H9 (cell line): ENCODE measurements at regions not wholly inside any gene's neighbourhood (a gene's known extent, or its start where the extent isn't known, plus 50 kb on each side); places are given as distances from the start of the nearest gene placed in this dataset.

Experiments used
- DNase-seq: peaks from one replicate; pipeline ENCODE4 v3.0.0-alpha.2; 2017
- H2AFZ ChIP-seq: one replicate; pipeline ENCODE4 v1.6.1; 2013; ENCODE audit warnings: mild to moderate bottlenecking, low read length, control low read depth, moderate library complexity
- H2AK5ac ChIP-seq: 2 replicates; pipeline ENCODE4 v1.6.1; 2013; ENCODE audit warnings: low read length, control low read depth, mixed read lengths; ENCODE audit not compliant: insufficient read length
- H2BK120ac ChIP-seq: one replicate; pipeline ENCODE4 v1.6.1; 2013; ENCODE audit warnings: low read depth, mild to moderate bottlenecking, low read length, control low read depth, inconsistent platforms; ENCODE audit not compliant: poor library complexity, severe bottlenecking
- H2BK12ac ChIP-seq: 2 replicates; pipeline ENCODE4 v1.6.1; 2013; ENCODE audit warnings: low read length, control low read depth, mixed read lengths, low read depth; ENCODE audit not compliant: insufficient read length
- H2BK15ac ChIP-seq: 2 replicates; pipeline ENCODE4 v1.6.1; 2013; ENCODE audit warnings: low read depth, low read length, control low read depth
- H2BK20ac ChIP-seq: one replicate; pipeline ENCODE4 v1.6.1; 2013; ENCODE audit warnings: low read depth, mild to moderate bottlenecking, low read length, control low read depth, inconsistent platforms; ENCODE audit not compliant: poor library complexity, severe bottlenecking
- H2BK5ac ChIP-seq: 2 replicates; pipeline ENCODE4 v1.6.1; 2013; ENCODE audit warnings: low read length, control low read depth, mixed read lengths; ENCODE audit not compliant: insufficient read length
- H3K14ac ChIP-seq: 2 replicates; pipeline ENCODE4 v1.6.1; 2013; ENCODE audit warnings: low read length, control low read depth; ENCODE audit not compliant: insufficient read depth
- H3K18ac ChIP-seq: 2 replicates; pipeline ENCODE4 v1.6.1; 2013; ENCODE audit warnings: low read depth, mild to moderate bottlenecking, mixed read lengths, low read length, control low read depth; ENCODE audit not compliant: insufficient read length
- H3K23ac ChIP-seq: 2 replicates; pipeline ENCODE4 v1.6.1; 2013; ENCODE audit warnings: low read length, control low read depth, mixed read lengths, low read depth; ENCODE audit not compliant: insufficient read length
- H3K23me2 ChIP-seq: 2 replicates; pipeline ENCODE4 v1.6.1; 2013; ENCODE audit warnings: low read depth, mild to moderate bottlenecking, mixed read lengths, low read length, control low read depth; ENCODE audit not compliant: insufficient read length, poor library complexity, severe bottlenecking
- H3K27ac ChIP-seq: 2 replicates; pipeline ENCODE4 v1.5.1; 2013; ENCODE audit warnings: low read length, control low read depth, mixed read lengths, low read depth; ENCODE audit not compliant: insufficient read length
- H3K27me3 ChIP-seq: 2 replicates; pipeline ENCODE4 v1.6.1; 2013; ENCODE audit warnings: low read length, control low read depth, inconsistent platforms; ENCODE audit not compliant: insufficient read depth
- H3K4ac ChIP-seq: 2 replicates; pipeline ENCODE4 v1.6.1; 2013; ENCODE audit warnings: low read depth, mild to moderate bottlenecking, control low read depth, inconsistent platforms, low read length, moderate library complexity
- H3K4me1 ChIP-seq: 2 replicates; pipeline ENCODE4 v1.6.1; 2013; ENCODE audit warnings: low read length, control low read depth, inconsistent platforms; ENCODE audit not compliant: insufficient read depth
- H3K4me2 ChIP-seq: 2 replicates; pipeline ENCODE4 v1.6.1; 2013; ENCODE audit warnings: low read length, control low read depth, mixed read lengths; ENCODE audit not compliant: insufficient read length, insufficient read depth
- H3K56ac ChIP-seq: 2 replicates; pipeline ENCODE4 v1.6.1; 2013; ENCODE audit warnings: low read depth, mild to moderate bottlenecking, mixed read lengths, low read length, control low read depth; ENCODE audit not compliant: insufficient read length
- H3K79me1 ChIP-seq: 2 replicates; pipeline ENCODE4 v1.6.1; 2013; ENCODE audit warnings: low read depth, mild to moderate bottlenecking, moderate library complexity, low read length, control low read depth, inconsistent platforms; ENCODE audit not compliant: insufficient read depth, poor library complexity, severe bottlenecking
- H3K79me2 ChIP-seq: 2 replicates; pipeline ENCODE4 v1.6.1; 2013; ENCODE audit warnings: low read length, control low read depth, inconsistent platforms; ENCODE audit not compliant: insufficient read depth
- H3K9ac ChIP-seq: 2 replicates; pipeline ENCODE4 v1.6.1; 2013; ENCODE audit warnings: low read length, control low read depth, mixed read lengths; ENCODE audit not compliant: insufficient read length; ENCODE audit errors: extremely low read depth
- H3K9me3 ChIP-seq: one replicate; pipeline ENCODE4 v1.6.1; 2013; ENCODE audit warnings: low read depth, low read length, inconsistent platforms; ENCODE audit not compliant: control insufficient read depth
- H3T11ph ChIP-seq: one replicate; pipeline ENCODE4 v1.6.1; 2013; ENCODE audit warnings: mild to moderate bottlenecking, low read length, control low read depth, inconsistent platforms
- H4K20me1 ChIP-seq: one replicate; pipeline ENCODE4 v1.6.1; 2013; ENCODE audit not compliant: control insufficient read depth, insufficient read length, insufficient read depth
- H4K5ac ChIP-seq: 2 replicates; pipeline ENCODE4 v1.6.1; 2013; ENCODE audit warnings: low read depth, mild to moderate bottlenecking, mixed read lengths, low read length, control low read depth; ENCODE audit not compliant: insufficient read length
- H4K8ac ChIP-seq: replicated peaks from 2 replicates; pipeline ENCODE4 v1.6.1; 2013; ENCODE audit warnings: low read length, control low read depth, mixed read lengths, low read depth; ENCODE audit not compliant: insufficient read length
- H4K91ac ChIP-seq: 2 replicates; pipeline ENCODE4 v1.6.1; 2013; ENCODE audit warnings: low read depth, mild to moderate bottlenecking, moderate library complexity, mixed read lengths, low read length, control low read depth; ENCODE audit not compliant: insufficient read length
- H3K27ac Mint-ChIP-seq, 3 experiments: 2 replicates in 2 of 3; 3 replicates in 1 of 3; pipeline ENCODE4 v1.8.0; 2020 to 2021; ENCODE audit warnings: mixed read lengths in 3 of 3, mild to moderate bottlenecking in 1 of 3, moderate library complexity in 1 of 3
- H3K27me3 Mint-ChIP-seq: 2 replicates; pipeline ENCODE4 v1.8.0; 2021; ENCODE audit warnings: low read depth, mild to moderate bottlenecking, moderate library complexity, mixed read lengths
- H3K36me3 Mint-ChIP-seq, 3 experiments: 2 replicates in 2 of 3; 3 replicates in 1 of 3; pipeline ENCODE4 v1.8.0; 2020 to 2021; ENCODE audit warnings: low read depth in 3 of 3, mixed read lengths in 3 of 3; ENCODE audit not compliant: insufficient read depth in 1 of 3
- H3K4me1 Mint-ChIP-seq, 2 experiments: 2 replicates each; pipeline ENCODE4 v1.8.0; 2020; ENCODE audit warnings: mixed read lengths in 2 of 2
- H3K4me3 Mint-ChIP-seq, 2 experiments: 2 replicates in 1 of 2; 3 replicates in 1 of 2; pipeline ENCODE4 v1.8.0; 2020 to 2021; ENCODE audit warnings: mild to moderate bottlenecking in 2 of 2, mixed read lengths in 2 of 2, moderate library complexity in 1 of 2
- H3K9me3 Mint-ChIP-seq, 2 experiments: 2 replicates in 1 of 2; 3 replicates in 1 of 2; pipeline ENCODE4 v1.8.0; 2020; ENCODE audit warnings: mild to moderate bottlenecking in 2 of 2, mixed read lengths in 2 of 2, moderate library complexity in 1 of 2
- WGBS: extraction: QIAGEN DNeasy Blood & Tissue Kit; methylation state at CpG from one replicate; pipeline ENCODE4 v1.1.7; 2013; ENCODE audit warnings: missing lambda C conversion rate, low lambda C conversion rate, mixed read lengths; ENCODE audit not compliant: insufficient read length; ENCODE audit errors: extremely low coverage; 5-methylcytosine and 5-hydroxymethylcytosine counted together
- TF ChIP-seq, protein P1 (sequence below): fragments of 200-600 bp; sonication (generic); conservative IDR thresholded peaks from 3 replicates; pipeline ENCODE4 v1.8.0; 2021; ENCODE audit warnings: antibody characterized with exemption, mild to moderate bottlenecking

DNA sequence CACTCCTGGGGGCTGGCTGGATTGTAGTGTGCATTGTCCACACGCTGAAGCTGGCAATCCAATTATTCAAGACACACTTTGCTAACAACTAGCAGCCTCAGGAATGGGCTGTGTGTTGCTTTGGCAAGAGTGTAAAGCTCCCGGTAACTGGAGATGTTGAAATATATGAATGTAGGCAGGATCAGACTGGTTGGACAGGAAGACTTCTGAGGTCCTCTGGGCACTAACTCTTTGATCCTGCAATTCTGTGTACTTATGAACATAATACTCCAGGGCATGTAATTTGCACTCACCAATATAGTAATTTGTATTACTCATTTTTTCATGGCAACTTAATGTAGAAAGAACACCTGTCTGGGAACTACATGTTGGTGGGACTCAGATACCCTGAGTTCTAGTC lies 106.7 kb upstream of the SLC28A3 start:
- no peaks in the 10 kb centered on the region for H3K79me1 ChIP-seq
- H3K14ac ChIP-seq, result no peak overlapping the region
- whole genome bisulfite sequencing, result no CpG with 5 or more reads among the region's 2 CpGs
- TF ChIP-seq, protein P1, sequence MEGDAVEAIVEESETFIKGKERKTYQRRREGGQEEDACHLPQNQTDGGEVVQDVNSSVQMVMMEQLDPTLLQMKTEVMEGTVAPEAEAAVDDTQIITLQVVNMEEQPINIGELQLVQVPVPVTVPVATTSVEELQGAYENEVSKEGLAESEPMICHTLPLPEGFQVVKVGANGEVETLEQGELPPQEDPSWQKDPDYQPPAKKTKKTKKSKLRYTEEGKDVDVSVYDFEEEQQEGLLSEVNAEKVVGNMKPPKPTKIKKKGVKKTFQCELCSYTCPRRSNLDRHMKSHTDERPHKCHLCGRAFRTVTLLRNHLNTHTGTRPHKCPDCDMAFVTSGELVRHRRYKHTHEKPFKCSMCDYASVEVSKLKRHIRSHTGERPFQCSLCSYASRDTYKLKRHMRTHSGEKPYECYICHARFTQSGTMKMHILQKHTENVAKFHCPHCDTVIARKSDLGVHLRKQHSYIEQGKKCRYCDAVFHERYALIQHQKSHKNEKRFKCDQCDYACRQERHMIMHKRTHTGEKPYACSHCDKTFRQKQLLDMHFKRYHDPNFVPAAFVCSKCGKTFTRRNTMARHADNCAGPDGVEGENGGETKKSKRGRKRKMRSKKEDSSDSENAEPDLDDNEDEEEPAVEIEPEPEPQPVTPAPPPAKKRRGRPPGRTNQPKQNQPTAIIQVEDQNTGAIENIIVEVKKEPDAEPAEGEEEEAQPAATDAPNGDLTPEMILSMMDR, result no peak
- H4K91ac ChIP-seq, result no peak overlapping the region
- H3K56ac ChIP-seq, result no peak overlapping the region
- H3K4me1 Mint-ChIP-seq, result no peaks in the 10 kb centered on the region
- no peak for DNase-seq
- H2AK5ac ChIP-seq, result no peak overlapping the region
- H3K23ac ChIP-seq, result no peak overlapping the region
- no peak overlapping the region for H3K27ac ChIP-seq
- no peak overlapping the region for H3K27ac Mint-ChIP-seq
- H3K4me1 ChIP-seq, result no peaks in the 10 kb centered on the region
- H3T11ph ChIP-seq, result no peak overlapping the region
- H3K36me3 Mint-ChIP-seq, result no peaks in the 10 kb centered on the region
- no peak overlapping the region for H4K5ac ChIP-seq
- no peak overlapping the region for H2BK20ac ChIP-seq
- H3K27me3 ChIP-seq, result no peaks in the 10 kb centered on the region
- H3K27me3 Mint-ChIP-seq, result no peaks in the 10 kb centered on the region; the same call in 1 of the 2 replicates
- no peak overlapping the region for H2BK15ac ChIP-seq
- H3K18ac ChIP-seq, result no peak overlapping the region
- H3K4me2 ChIP-seq, result no peak overlapping the region
- no peaks in the 10 kb centered on the region for H4K20me1 ChIP-seq
- H3K9ac ChIP-seq, result no peak overlapping the region
- no peak overlapping the region for H3K4me3 Mint-ChIP-seq
- H3K4ac ChIP-seq, result no peak overlapping the region
- H2BK120ac ChIP-seq, result no peak overlapping the region
- H3K23me2 ChIP-seq, result no peaks in the 10 kb centered on the region
- no peak overlapping the region for H2BK5ac ChIP-seq
- no peak overlapping the region for H2BK12ac ChIP-seq
- H4K8ac ChIP-seq, result no peak overlapping the region
- no peaks in the 10 kb centered on the region for H3K9me3 Mint-ChIP-seq
- H3K79me2 ChIP-seq, result no peaks in the 10 kb centered on the region
- H2AFZ ChIP-seq, result no peak overlapping the region
- no peaks in the 10 kb centered on the region for H3K9me3 ChIP-seq
